ENCODE measurements at regions not wholly inside any gene's neighbourhood (a gene's known extent, or its start where the extent isn't known, plus 50 kb on each side); places are given as distances from the start of the nearest gene placed in this dataset.

DNA sequence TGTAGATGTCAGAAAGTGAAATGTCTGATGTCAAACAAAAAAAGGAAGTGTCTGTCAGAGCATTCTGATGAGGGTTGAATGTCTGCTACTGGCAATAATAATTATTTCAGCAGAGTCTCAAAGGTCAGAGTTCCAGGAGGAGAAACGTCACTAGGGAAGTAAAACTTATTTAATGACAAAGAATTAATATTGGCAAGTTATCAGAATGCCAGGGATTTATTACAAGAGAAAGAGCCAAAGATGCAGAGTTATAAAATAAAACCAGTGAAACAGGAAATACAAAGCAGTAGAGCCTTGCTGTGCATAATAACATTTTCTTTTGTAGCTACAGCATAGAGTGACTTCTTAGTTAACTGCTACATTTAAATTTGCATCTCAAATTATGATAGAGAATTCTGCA lies 504.0 kb upstream of the LRRC4C start:
- TF ChIP-seq CTCF (IDR thresholded peaks at IDR 0.05; ENCODE audit: borderline replicate concordance, extremely low read depth, low read length, poor library complexity, severe bottlenecking) (no peak), EZH2 (IDR thresholded peaks at IDR 0.05; ENCODE audit: borderline replicate concordance, low read depth, low read length, severe bottlenecking) (no peak)

All from DND-41 (cell line).